Fibroblast of lung (primary cell): ENCODE measurements at regions not wholly inside any gene's neighbourhood (a gene's known extent, or its start where the extent isn't known, plus 50 kb on each side); places are given as distances from the start of the nearest gene placed in this dataset.
"Not testable (repeated sequence)": the region's sequence is repeated elsewhere in the genome, so short reads cannot be mapped to it uniquely, and the experiment has no call there.

Source experiments
- DNase-seq, 2 donors: peaks; one replicate each; pipeline versions ENCODE4 v3.0.0 to v3.0.0-alpha.2; 2010; ENCODE audit warnings: low read depth in 2 of 2
- H2AFZ ChIP-seq: 2 replicates; pipeline ENCODE4 v1.5.1; 2012; ENCODE audit warnings: low read length, control low read depth, inconsistent platforms
- H3K27ac ChIP-seq: 2 replicates; pipeline ENCODE4 v1.5.1; 2011; ENCODE audit warnings: low read length, control low read depth; ENCODE audit not compliant: insufficient read depth
- H3K27me3 ChIP-seq: 2 replicates; pipeline ENCODE4 v1.5.1; 2011; ENCODE audit warnings: mild to moderate bottlenecking, low read length; ENCODE audit not compliant: control insufficient read depth, insufficient read depth
- H3K36me3 ChIP-seq: 2 replicates; pipeline ENCODE4 v1.5.1; 2011; ENCODE audit warnings: low read length; ENCODE audit not compliant: control insufficient read depth, insufficient read depth
- H3K4me1 ChIP-seq: 2 replicates; pipeline ENCODE4 v1.5.1; 2011; ENCODE audit warnings: low read length; ENCODE audit not compliant: control insufficient read depth, insufficient read depth; ENCODE audit errors: extremely low read depth
- H3K4me2 ChIP-seq: 2 replicates; pipeline ENCODE4 v1.5.1; 2011; ENCODE audit warnings: low read length, control low read depth; ENCODE audit not compliant: insufficient read depth; ENCODE audit errors: extremely low read depth
- H3K4me3 ChIP-seq, 4 experiments: fragments of 200-600 bp in 1 of 4; sonication (generic) in 1 of 4; replicated peaks in 1 of 4; 2 replicates each; pipeline ENCODE4 v1.5.1; 2011 to 2016; ENCODE audit warnings: low read length in 4 of 4, low read depth in 3 of 4, mild to moderate bottlenecking in 3 of 4, control low read depth in 2 of 4, inconsistent platforms in 1 of 4, mixed read lengths in 1 of 4; ENCODE audit not compliant: insufficient read depth in 1 of 4; ENCODE audit errors: control extremely low read depth in 1 of 4
- H3K79me2 ChIP-seq: 2 replicates; pipeline ENCODE4 v1.5.1; 2012; ENCODE audit warnings: mild to moderate bottlenecking, low read length, inconsistent platforms; ENCODE audit not compliant: control insufficient read depth, insufficient read depth
- H3K9ac ChIP-seq: 2 replicates; pipeline ENCODE4 v1.5.1; 2011; ENCODE audit warnings: mild to moderate bottlenecking, low read length, control low read depth; ENCODE audit not compliant: insufficient read depth
- H3K9me3 ChIP-seq: 2 replicates; pipeline ENCODE4 v1.5.1; 2012; ENCODE audit warnings: low read depth, low read length; ENCODE audit not compliant: control insufficient read depth, insufficient read depth
- H4K20me1 ChIP-seq: 2 replicates; pipeline ENCODE4 v1.5.1; 2011; ENCODE audit warnings: low read length; ENCODE audit not compliant: control insufficient read depth, insufficient read depth; ENCODE audit errors: extremely low read depth
- CTCF ChIP-seq, 2 donors: IDR thresholded peaks in 1 of 2; conservative IDR thresholded peaks in 1 of 2; 1 replicate in 1 of 2; 2 replicates in 1 of 2; pipeline ENCODE4 v1.5.1; 2011 to 2012; ENCODE audit warnings: low read length in 2 of 2, control low read depth in 1 of 2, inconsistent platforms in 1 of 2, low read depth in 1 of 2, mild to moderate bottlenecking in 1 of 2
- EZH2 ChIP-seq: IDR thresholded peaks from 2 replicates; pipeline ENCODE4 v1.5.1; 2012; ENCODE audit warnings: low read length, control low read depth, mild to moderate bottlenecking; ENCODE audit errors: missing control alignments

DNA sequence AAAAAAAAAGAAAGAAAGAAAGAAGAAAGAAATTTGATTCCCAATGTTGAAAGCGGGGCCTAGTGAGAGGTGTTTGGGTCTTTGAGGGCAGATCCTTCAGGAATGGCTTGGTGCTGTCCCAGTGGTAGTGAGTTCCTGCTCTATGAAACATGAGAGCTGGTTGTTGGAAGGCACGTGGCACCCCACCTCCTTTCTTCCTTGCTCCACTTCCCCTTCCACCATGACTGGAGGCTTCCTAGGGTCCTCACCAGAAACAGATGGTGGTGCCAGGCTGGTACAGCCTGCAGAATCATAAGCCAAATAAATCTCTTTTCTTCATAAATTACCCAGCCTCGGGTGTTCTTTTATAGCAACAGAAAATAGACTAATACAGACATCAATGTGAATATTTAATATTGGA lies 147.3 kb upstream of the KCNJ18 start:
- no peak overlapping the region for H2AFZ ChIP-seq
- no peak for TF ChIP-seq EZH2
- TF ChIP-seq CTCF (conservative IDR thresholded peaks at IDR 0.05 in 1 of 2, IDR thresholded peaks at IDR 0.05 in 1 of 2; ENCODE audit: low read depth in 1 of 2, low read length in 2 of 2): no peak
- peaks cover 2% of the 10 kb centered on the region for H3K36me3 ChIP-seq
- H3K9ac ChIP-seq: no peak overlapping the region
- H4K20me1 ChIP-seq: no peaks in the 10 kb centered on the region
- no peak for DNase-seq
- no peaks in the 10 kb centered on the region for H3K9me3 ChIP-seq
- no peak overlapping the region for H3K27ac ChIP-seq
- no peak overlapping the region for H3K4me3 ChIP-seq
- peaks cover 3% of the 10 kb centered on the region for H3K4me1 ChIP-seq
- H3K4me2 ChIP-seq: no peak overlapping the region
- peaks cover 13% of the 10 kb centered on the region for H3K79me2 ChIP-seq
- no peaks in the 10 kb centered on the region for H3K27me3 ChIP-seq

DNA sequence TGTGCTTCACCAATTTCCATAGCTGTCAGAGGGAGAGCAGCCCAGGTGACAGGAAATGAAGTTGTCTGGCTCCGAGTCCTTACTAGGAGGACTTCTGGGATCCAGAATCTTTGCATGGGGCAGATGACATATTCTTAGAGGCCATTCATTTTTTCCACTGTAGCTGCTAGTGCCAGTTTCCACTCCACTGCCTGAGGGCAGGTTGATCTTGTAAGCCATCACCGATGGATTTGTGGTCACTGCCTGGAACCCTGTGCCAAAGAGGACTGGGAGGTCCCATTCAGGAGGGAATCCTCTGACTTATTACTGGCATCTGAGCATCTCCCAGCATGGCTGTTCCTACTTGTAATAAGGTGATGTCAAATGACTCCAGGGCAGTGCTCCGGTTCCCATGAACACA lies 144.1 kb upstream of the KCNJ18 start:
- peak in 1 of 2 donors; percentile 13 for DNase-seq
- no peaks in the 10 kb centered on the region for H3K9me3 ChIP-seq
- H3K79me2 ChIP-seq: peaks cover 16% of the 10 kb centered on the region
- H3K4me3 ChIP-seq: peak overlapping the region in 1 of 4 experiments; percentile 87
- H3K36me3 ChIP-seq: peaks cover 2% of the 10 kb centered on the region
- no peaks in the 10 kb centered on the region for H3K27me3 ChIP-seq
- H2AFZ ChIP-seq: no peak overlapping the region
- no peak for TF ChIP-seq CTCF (conservative IDR thresholded peaks at IDR 0.05 in 1 of 2, IDR thresholded peaks at IDR 0.05 in 1 of 2; ENCODE audit: low read depth in 1 of 2, low read length in 2 of 2)
- TF ChIP-seq EZH2: no peak
- H4K20me1 ChIP-seq: no peaks in the 10 kb centered on the region
- peak overlapping the region; percentile 21 for H3K4me2 ChIP-seq
- H3K9ac ChIP-seq: no peak overlapping the region
- H3K27ac ChIP-seq: no peak overlapping the region
- H3K4me1 ChIP-seq: peaks cover 7% of the 10 kb centered on the region

DNA sequence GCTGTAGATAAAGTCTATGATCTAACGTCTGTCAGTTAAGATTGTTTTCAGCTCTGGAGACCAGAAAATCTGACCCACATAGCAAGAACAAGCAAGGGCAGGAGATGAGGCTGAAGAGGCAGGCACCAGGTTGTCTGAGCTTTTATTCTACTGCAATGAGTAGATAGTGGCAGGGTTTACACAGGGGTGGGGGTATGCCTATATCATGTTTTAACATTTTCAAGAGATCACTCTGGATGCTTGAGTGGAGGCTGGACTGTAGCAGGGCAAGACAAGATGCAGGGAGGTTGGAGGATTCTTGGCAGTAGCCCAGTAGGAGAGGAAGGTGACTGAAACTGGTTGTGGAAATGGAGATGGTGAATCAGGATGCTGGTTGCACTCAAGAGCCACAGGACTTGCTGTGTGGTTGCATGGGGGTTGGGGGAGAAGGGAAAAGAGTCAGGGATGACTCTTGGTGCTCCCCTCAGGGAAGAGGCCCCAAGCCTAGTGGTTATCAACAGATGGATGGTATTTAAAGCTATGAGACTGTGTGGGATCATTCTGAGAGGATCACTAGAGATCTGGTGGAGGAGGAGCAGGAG lies 143.1 kb upstream of the KCNJ18 start:
- Histone ChIP-seq H3K79me2 (peaks cover 16% of the 10 kb centered on the region), H4K20me1 (no peaks in the 10 kb centered on the region), H3K9me3 (no peaks in the 10 kb centered on the region), H3K9ac (no peak overlapping the region), H3K4me3 (peak overlapping the region; percentile 0 to 87 (median 44)), H3K36me3 (peaks cover 2% of the 10 kb centered on the region), H3K4me2 (peak overlapping the region; percentile 44), H3K4me1 (peaks cover 7% of the 10 kb centered on the region), H3K27ac (peak overlapping the region; percentile 23), H3K27me3 (no peaks in the 10 kb centered on the region), H2AFZ (no peak overlapping the region)
- no peak for TF ChIP-seq CTCF (conservative IDR thresholded peaks at IDR 0.05 in 1 of 2, IDR thresholded peaks at IDR 0.05 in 1 of 2; ENCODE audit: low read depth in 1 of 2, low read length in 2 of 2)
- TF ChIP-seq EZH2: no peak
- DNase-seq: peak; percentile 51 to 73

GRCh38 chr17:21550031-21550430 lies 142.3 kb upstream of the KCNJ18 start:
- DNase-seq: peak; percentile 62 to 90
- not testable (repeated sequence) for H3K36me3 ChIP-seq, H4K20me1 ChIP-seq, H2AFZ ChIP-seq, H3K27me3 ChIP-seq, H3K9ac ChIP-seq, H3K9me3 ChIP-seq, H3K4me1 ChIP-seq
- H3K4me2 ChIP-seq: peak overlapping the region; percentile 99
- H3K27ac ChIP-seq: peak overlapping the region; percentile 85
- peak overlapping the region; percentile 66 to 87 (median 84) for H3K4me3 ChIP-seq
- peaks cover 15% of the 10 kb centered on the region for H3K79me2 ChIP-seq
